ENCODE measurements at regions not wholly inside any gene's neighbourhood (a gene's known extent, or its start where the extent isn't known, plus 50 kb on each side); places are given as distances from the start of the nearest gene placed in this dataset.

GRCh38 chr11:37372667-37373066, 774.6 kb upstream of the RAG2 start:
- no peak overlapping the region for H3K4me2 ChIP-seq (ENCODE audit: low read length)
- H4K20me1 ChIP-seq (ENCODE audit: insufficient read depth), result no peaks in the 10 kb centered on the region
- H3K9me2 ChIP-seq (ENCODE audit: insufficient read depth, low read length), result no peaks in the 10 kb centered on the region
- no peaks in the 10 kb centered on the region for H3K9me3 ChIP-seq (ENCODE audit: low read length)
- no peak overlapping the region for H2AFZ ChIP-seq (ENCODE audit: low read depth, low read length)
- TF ChIP-seq CTCF (IDR thresholded peaks at IDR 0.05; ENCODE audit: poor library complexity, severe bottlenecking) (no peak), RAD21 (conservative IDR thresholded peaks at IDR 0.05) (no peak), TAF1 (IDR thresholded peaks at IDR 0.05; ENCODE audit: low read depth) (no peak)
- no peaks in the 10 kb centered on the region for H3K36me3 ChIP-seq (ENCODE audit: insufficient read depth, low read length)
- H3F3A ChIP-seq (ENCODE audit: insufficient read depth, low read length, poor library complexity, severe bottlenecking), result no peaks in the 10 kb centered on the region
- no peaks in the 10 kb centered on the region for H3K27me3 ChIP-seq (ENCODE audit: insufficient read depth, low read depth, low read length)
- no peak overlapping the region for H3K27ac ChIP-seq (ENCODE audit: low read length)
- H3K9ac ChIP-seq (ENCODE audit: low read length), result no peak overlapping the region
- H3K79me2 ChIP-seq (replicated peaks; ENCODE audit: insufficient read depth, low read length), result no peaks in the 10 kb centered on the region
- H3K4me3 ChIP-seq (ENCODE audit: low read length), result no peak overlapping the region

GRCh38 chr11:37371346-37371970, 773.4 kb upstream of the RAG2 start:
- no peaks in the 10 kb centered on the region for H3K36me3 ChIP-seq (ENCODE audit: insufficient read depth, low read length)
- no peak overlapping the region for H3K4me3 ChIP-seq (ENCODE audit: low read length)
- H3K4me2 ChIP-seq (ENCODE audit: low read length), result no peak overlapping the region
- H3F3A ChIP-seq (ENCODE audit: insufficient read depth, low read length, poor library complexity, severe bottlenecking), result no peaks in the 10 kb centered on the region
- H3K27ac ChIP-seq (ENCODE audit: low read length), result no peak overlapping the region
- no peaks in the 10 kb centered on the region for H4K20me1 ChIP-seq (ENCODE audit: insufficient read depth)
- no peak overlapping the region for H3K9ac ChIP-seq (ENCODE audit: low read length)
- no peak overlapping the region for H2AFZ ChIP-seq (ENCODE audit: low read depth, low read length)
- no peak for TF ChIP-seq POLR2AphosphoS5 (IDR thresholded peaks at IDR 0.05)
- no peak for TF ChIP-seq MXI1 (conservative IDR thresholded peaks at IDR 0.05; ENCODE audit: poor library complexity, severe bottlenecking)
- TF ChIP-seq EZH2 (IDR thresholded peaks at IDR 0.05; ENCODE audit: borderline replicate concordance, insufficient read depth, low read length, poor library complexity, severe bottlenecking), result no peak
- TF ChIP-seq REST (IDR thresholded peaks at IDR 0.05; ENCODE audit: borderline replicate concordance), result no peak
- TF ChIP-seq CTCF (IDR thresholded peaks at IDR 0.05; ENCODE audit: poor library complexity, severe bottlenecking), result no peak
- TF ChIP-seq TAF1 (IDR thresholded peaks at IDR 0.05; ENCODE audit: low read depth), result no peak
- no peaks in the 10 kb centered on the region for H3K9me2 ChIP-seq (ENCODE audit: insufficient read depth, low read length)
- no peaks in the 10 kb centered on the region for H3K79me2 ChIP-seq (replicated peaks; ENCODE audit: insufficient read depth, low read length)
- no peaks in the 10 kb centered on the region for H3K27me3 ChIP-seq (ENCODE audit: insufficient read depth, low read depth, low read length)
- H3K9me3 ChIP-seq (ENCODE audit: low read length), result no peaks in the 10 kb centered on the region
